GM18870 (cell line): ENCODE measurements at regions not wholly inside any gene's neighbourhood (a gene's known extent, or its start where the extent isn't known, plus 50 kb on each side); places are given as distances from the start of the nearest gene placed in this dataset.

Experiments
- ATAC-seq: cut with Tn5 transposase; IDR thresholded peaks from one replicate; pipeline ENCODE4 v1.9.1; 2021; ENCODE audit warnings: moderate library complexity; ENCODE audit not compliant: unreplicated experiment

GRCh38 chr16:18059577-18059976 lies 277.0 kb downstream of the NPIPA8 start:
- no peak for ATAC-seq

DNA sequence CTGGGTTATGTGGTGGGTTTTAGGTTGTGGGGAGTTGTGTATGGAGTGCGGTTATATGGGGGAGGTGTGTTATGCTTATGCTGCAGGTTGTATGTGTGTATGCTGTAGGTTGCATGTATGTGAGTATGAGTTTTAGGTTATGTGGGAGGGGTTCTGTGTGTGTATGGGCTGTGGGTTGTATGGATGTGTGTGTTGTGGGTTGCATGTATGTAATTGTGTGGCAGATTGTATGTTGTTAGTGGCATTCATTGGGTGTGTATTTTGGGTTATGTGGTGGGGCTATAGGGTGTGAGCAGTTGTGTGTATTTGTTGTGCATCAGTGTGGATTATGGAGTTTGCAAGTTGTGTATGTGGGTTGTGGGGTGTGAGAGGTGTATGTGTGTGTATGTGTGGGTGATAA lies 277.4 kb downstream of the NPIPA8 start:
- ATAC-seq: no peak

- ATAC-seq: no peak
Observed at GRCh38 chr16:18055411-18055916, 281.1 kb downstream of the NPIPA8 start.

- no peak for ATAC-seq
Observed at GRCh38 chr16:18050777-18051176, 285.8 kb downstream of the NPIPA8 start.

- ATAC-seq: no peak
Observed at GRCh38 chr16:18050234-18050633, 286.3 kb downstream of the NPIPA8 start.

- ATAC-seq: no peak
Observed at GRCh38 chr16:18049547-18050133, 286.9 kb downstream of the NPIPA8 start.

GRCh38 chr16:18048853-18049546 lies 287.5 kb downstream of the NPIPA8 start:
- no peak for ATAC-seq

- ATAC-seq: no peak
Observed at GRCh38 chr16:18047761-18048160, 288.8 kb downstream of the NPIPA8 start.

DNA sequence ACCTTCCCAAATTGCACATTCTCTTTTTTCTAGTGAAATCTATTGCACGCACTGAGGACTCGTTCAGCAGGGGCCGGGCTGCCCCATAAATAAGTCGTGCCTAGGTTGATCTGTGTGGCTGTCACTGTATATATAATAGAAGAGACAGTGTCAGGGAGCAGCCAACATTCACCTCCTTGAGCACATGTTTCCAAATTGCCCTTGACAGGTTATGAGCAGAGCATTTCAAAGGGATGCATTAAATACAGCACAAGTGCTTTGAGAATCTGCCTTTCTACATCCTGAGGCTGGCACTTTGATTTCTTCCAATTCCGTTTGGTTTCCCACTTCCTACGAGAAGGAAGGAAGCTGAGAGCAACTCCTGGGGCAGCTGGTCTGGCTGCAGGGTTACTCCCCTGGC lies 291.2 kb downstream of the NPIPA8 start:
- no peak for ATAC-seq

DNA sequence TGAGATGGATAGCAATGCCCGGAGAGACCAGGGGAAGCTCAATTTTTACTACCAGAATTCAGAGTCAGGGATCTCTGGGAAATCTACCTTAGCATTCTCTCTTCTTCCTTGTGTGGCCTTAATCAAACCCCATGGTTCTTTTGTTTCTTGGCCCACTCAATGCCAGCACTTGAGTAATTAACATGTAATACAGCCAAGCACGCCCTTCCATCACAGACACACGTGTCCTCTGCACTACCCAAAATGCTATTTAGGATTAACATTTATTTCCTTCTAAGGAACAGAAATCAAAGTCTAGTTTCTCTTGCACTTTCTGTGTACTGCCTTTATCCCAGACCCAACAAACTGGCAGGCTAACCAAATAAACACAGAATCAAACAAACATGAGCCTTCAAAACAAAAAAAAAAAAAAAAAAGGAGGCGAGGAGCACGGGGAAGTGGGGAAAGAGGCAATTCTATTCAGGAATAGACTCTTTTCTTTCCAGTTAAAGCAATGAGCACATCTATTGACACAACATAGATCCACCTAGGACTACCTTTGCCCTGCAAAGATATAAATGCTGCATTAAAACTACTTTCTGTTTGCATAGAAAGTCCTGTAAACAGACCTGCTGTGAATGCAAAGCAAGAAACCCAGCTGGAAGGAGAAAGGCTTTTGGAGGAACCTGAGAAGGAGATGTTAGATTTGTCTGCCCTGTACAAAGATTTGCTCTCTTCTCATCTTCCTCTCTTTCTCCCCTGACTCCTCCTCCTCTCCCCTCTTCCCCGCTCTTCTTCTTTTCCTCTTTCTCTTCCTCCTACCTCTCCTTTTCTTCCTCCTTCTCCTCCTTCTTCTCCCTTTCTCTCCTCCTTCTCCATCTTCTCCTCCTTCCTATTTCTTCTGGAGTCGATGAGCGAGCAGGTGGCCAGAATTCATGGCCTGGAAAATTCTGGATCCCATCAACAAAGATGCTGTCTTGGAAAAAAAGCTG lies 294.4 kb downstream of the NPIPA8 start:
- no peak for ATAC-seq

DNA sequence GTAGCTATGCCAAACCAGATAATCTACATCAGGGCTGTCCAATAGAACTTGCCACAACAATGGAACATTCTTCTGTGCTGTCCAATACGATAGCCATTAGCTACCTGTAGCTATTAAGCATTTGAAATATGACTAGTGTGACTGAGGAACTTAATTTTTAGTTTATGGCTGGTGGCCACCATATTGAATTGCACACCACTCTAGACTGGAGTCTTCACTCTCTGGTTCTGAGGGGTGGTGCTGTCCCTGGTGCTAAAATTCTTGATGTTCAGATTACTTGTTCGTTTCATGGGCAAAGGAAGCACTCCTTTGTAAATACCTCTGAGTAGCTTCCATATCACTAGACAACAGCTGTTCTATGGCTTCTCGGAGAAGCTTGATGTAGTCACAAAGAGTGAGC lies 296.6 kb downstream of the NPIPA8 start:
- no peak for ATAC-seq

GRCh38 chr16:18037051-18037450 lies 299.5 kb downstream of the NPIPA8 start:
- no peak for ATAC-seq

- no peak for ATAC-seq
Observed at GRCh38 chr16:18024611-18025010, 311.9 kb downstream of the NPIPA8 start.

DNA sequence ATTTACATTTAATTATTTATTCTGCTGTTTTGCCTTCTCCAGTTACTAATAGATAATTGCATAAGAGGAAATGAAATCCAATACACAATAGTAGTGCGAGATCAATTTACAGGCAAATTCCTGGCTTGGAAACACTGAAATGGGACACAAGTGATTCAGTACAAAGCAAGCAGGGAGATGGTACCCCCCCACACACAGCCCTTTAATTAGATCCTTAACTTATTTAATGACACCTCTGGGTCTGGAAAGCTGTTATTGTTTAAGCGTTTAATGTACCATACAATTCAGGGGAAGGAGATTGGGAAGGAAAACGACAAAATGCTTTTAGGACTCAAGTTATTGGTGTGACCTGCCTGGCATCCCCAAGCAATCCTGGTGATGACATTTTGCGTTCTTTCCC lies 318.2 kb downstream of the NPIPA8 start:
- ATAC-seq: no peak

- ATAC-seq: no peak
Observed at GRCh38 chr16:18013863-18014262, 322.7 kb downstream of the NPIPA8 start.

DNA sequence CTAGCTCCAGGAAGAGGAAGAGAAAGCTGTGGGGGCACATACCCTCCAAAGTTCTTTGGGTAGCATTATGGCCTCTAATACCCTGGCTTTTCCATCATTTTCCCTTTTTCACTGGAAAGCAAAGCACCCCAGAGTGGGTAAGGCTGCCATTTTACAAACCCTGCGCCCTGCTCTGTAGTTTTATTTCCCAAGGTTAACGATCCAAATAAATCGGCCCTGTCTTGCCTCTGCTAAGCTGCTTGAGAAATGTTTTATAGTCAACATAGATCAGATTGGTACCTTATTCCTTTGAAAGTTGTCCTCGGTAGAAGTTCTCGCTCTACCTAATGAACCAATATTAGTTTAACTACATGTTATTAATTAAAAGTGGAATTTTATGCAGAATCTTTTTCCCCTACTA lies 328.2 kb downstream of the NPIPA8 start:
- no peak for ATAC-seq

- ATAC-seq: no peak
Observed at GRCh38 chr16:18003033-18003432, 333.5 kb downstream of the NPIPA8 start.

DNA sequence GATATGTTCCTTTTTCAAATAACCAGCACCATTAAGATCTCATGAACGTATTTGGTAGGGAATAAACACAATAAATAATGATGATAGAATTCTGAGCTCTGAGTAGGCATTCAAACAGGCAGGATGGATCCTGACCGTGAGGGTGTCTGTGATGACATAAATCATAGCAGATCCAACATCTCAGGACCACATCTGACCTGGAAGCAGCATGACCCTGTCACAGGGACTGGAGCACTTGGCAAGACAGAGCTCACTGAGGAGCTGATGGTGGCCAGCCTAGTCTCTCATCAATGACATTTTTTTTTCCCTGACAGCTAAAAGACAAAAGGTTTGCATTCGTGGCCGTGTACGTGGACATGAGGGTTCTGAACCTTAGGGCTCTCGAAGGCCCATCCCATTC lies 337.5 kb downstream of the NPIPA8 start:
- no peak for ATAC-seq

DNA sequence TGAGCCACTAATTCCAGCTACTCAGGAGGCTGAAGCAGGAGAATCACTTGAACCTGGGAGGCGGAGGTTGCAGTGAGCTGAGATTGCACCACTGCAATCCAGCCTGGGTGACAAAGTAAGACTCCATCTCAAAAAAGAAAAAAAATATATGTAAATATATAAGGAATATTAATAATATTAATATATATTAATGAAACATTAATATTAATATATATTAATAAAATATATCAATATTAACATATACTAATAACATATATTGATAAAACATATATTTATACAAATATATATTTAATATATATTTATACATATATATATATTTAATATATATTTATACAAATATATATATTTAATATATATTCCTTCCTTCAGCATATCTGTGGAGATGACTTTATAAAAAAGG lies 338.0 kb downstream of the NPIPA8 start:
- ATAC-seq: no peak

- no peak for ATAC-seq
Observed at GRCh38 chr16:17994027-17994426, 342.5 kb downstream of the NPIPA8 start.

DNA sequence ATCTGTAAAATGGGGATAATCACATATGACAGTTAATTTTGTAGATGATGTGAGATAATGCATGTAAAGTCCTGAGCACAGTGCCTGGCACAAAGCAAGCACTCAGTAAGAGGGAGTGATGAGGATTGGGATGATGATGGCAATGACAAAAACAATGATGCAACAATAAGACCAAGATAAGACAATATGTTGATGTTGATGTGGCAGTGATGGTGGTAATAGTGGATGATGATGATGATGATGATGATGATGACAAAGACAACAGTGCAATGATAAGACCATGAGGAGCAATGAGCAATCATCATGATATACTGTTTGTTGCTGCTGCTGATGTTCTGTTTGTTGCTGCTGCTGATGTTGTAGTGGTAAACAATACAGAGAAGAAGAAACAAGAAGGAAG lies 344.1 kb downstream of the NPIPA8 start:
- no peak for ATAC-seq

GRCh38 chr16:17989255-17989654 lies 347.3 kb downstream of the NPIPA8 start:
- no peak for ATAC-seq
